ENCODE measurements at regions not wholly inside any gene's neighbourhood (a gene's known extent, or its start where the extent isn't known, plus 50 kb on each side); places are given as distances from the start of the nearest gene placed in this dataset.

DNA sequence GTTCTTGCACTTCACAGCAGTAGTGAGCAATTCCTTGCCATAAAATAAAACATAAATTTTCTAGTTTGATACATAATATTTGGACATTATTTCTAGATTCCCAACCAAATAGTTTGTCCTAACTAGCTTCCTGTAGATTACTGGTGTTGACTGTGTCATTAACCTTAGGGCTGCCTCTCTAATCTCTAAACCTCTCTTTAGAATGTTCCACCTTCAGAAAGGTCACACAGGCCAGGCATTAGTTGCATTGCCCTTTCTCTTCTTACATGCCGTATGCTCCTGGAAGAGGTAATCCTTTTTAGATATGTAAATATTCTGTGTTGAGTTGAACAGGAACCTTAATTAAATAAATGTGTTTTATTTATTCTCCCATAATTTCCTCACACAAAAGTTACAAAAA, 904.9 kb upstream of the CNTN5 start:
- H3K27ac Mint-ChIP-seq, result no peak overlapping the region
- H3K36me3 Mint-ChIP-seq (ENCODE audit: low read depth), result no peaks in the 10 kb centered on the region
- no peak overlapping the region for H3K4me3 Mint-ChIP-seq
- peaks cover 37% of the 10 kb centered on the region for H3K9me3 Mint-ChIP-seq
- H3K27me3 Mint-ChIP-seq (ENCODE audit: low read depth), result no peaks in the 10 kb centered on the region
- DNase-seq (ENCODE audit: low spot score), result no peak
- H3K4me1 Mint-ChIP-seq (ENCODE audit: low read depth), result no peaks in the 10 kb centered on the region

DNA sequence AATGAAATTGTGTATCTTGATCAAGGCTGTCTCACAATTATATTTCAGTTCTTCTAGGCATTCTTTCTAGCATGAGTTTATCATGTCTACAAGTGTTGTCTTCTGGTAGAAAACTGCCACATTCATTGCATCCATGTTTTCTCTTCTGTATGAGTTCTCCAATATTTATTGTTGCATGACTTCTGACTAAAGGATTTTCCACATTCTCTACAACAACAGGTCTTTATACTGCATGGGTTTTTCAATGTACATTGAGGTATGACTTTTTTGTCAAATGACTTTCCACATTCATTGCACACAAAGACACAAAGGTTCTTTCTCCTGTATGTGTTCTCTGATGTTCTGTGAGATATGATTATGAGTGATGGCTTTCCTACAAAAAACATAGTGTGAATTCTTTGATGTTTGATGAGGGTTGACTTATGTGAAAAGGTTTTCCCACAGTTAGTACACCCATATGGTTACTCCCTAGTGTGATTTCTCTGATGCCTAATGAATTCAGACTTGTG, 890.6 kb upstream of the CNTN5 start:
- DNase-seq (ENCODE audit: low spot score), result no peak
- Mint-ChIP-seq H3K36me3 (ENCODE audit: low read depth) (no peaks in the 10 kb centered on the region), H3K4me3 (no peak overlapping the region), H3K4me1 (ENCODE audit: low read depth) (no peaks in the 10 kb centered on the region), H3K9me3 (peaks cover 41% of the 10 kb centered on the region), H3K27ac (no peak overlapping the region), H3K27me3 (ENCODE audit: low read depth) (no peaks in the 10 kb centered on the region)

DNA sequence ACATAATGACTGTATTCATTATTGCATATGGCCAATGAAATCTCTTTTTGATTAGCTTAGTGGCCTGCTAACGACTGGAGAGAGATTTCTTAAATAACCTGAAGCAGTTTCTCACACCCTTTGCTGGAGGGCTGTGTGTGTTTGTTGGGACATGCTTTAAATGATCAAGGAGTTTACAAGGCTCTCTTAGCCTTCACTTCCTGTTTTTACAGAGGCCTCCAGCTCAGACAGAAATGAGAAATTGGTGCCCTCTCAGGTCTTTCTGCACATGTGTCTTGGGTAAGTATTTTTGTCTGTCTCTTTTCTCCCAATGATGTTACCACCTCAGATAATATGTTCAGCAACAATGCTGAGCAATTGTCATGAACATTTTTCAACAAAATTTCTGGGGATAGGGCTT, 884.4 kb upstream of the CNTN5 start:
- Mint-ChIP-seq H3K9me3 (peaks cover 32% of the 10 kb centered on the region), H3K36me3 (ENCODE audit: low read depth) (no peaks in the 10 kb centered on the region), H3K4me1 (ENCODE audit: low read depth) (no peaks in the 10 kb centered on the region), H3K27me3 (ENCODE audit: low read depth) (no peaks in the 10 kb centered on the region), H3K27ac (no peak overlapping the region), H3K4me3 (no peak overlapping the region)
- no peak for DNase-seq (ENCODE audit: low spot score)

DNA sequence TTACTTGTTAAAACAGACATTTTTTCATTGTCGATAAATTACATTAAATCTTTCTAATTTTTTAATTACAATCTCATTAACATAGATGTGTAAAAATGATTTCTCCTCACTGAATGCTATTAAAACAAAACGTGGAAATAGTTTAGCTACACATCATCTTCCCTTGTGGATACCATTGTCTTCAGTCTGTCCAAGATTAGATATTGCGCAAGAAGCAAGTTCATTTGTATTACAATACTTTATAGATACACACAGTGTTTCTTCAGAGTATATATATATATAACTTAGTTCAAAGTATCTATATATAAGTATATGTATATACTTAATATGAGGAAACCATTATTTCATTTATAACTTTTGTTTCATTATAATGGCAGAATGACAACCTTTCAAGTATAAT, 883.3 kb upstream of the CNTN5 start:
- Mint-ChIP-seq H3K4me3 (no peak overlapping the region), H3K9me3 (peaks cover 23% of the 10 kb centered on the region), H3K36me3 (ENCODE audit: low read depth) (no peaks in the 10 kb centered on the region), H3K27me3 (ENCODE audit: low read depth) (no peaks in the 10 kb centered on the region), H3K4me1 (ENCODE audit: low read depth) (no peaks in the 10 kb centered on the region), H3K27ac (no peak overlapping the region)
- no peak for DNase-seq (ENCODE audit: low spot score)

DNA sequence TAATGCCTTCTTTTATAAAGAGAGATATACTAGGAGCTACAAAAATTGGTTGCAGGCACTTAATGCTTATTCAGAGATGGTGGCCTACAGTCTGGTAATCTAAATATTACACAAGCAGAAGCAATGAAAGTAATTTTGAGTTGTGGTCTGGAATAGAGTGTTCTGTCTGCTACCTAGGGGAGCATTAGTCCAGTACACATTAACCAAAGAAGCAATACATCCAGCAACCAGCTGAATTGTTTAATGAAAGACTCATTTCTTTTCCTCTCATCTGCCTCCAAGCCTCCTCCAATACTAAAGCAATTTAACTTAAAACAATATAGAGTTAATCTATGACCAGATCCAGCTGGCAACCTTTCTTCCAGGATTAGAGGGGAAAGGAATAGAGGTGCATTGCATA, 877.1 kb upstream of the CNTN5 start:
- Mint-ChIP-seq H3K9me3 (peaks cover 27% of the 10 kb centered on the region), H3K4me3 (no peak overlapping the region)

DNA sequence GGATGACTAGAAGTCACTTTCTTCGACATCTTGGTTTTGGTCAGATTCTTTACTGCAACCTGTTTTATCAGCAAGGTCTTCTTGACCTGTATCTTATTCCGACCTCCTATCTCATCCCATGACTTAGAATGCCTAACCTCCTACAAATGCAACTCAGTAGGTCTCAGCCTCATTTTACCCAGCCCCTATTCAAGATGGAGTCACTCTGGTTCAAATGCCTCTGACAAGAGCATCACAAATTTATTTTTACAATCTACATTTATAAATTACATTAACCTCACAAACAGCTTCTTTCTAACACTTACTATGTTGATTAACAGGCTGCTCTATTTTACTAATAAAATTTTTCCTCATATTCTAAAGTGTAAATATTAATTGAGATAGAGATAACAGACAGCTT, 867.0 kb upstream of the CNTN5 start:
- Mint-ChIP-seq H3K27me3 (ENCODE audit: low read depth) (no peaks in the 10 kb centered on the region), H3K4me3 (no peak overlapping the region), H3K4me1 (ENCODE audit: low read depth) (no peaks in the 10 kb centered on the region), H3K36me3 (ENCODE audit: low read depth) (no peaks in the 10 kb centered on the region), H3K27ac (no peak overlapping the region), H3K9me3 (peaks cover 45% of the 10 kb centered on the region)
- DNase-seq (ENCODE audit: low spot score), result no peak

More for the DNA sequence above, 877.1 kb upstream of the CNTN5 start:
- Mint-ChIP-seq H3K27ac (no peak overlapping the region), H3K4me1 (ENCODE audit: low read depth) (no peaks in the 10 kb centered on the region), H3K36me3 (ENCODE audit: low read depth) (no peaks in the 10 kb centered on the region), H3K27me3 (ENCODE audit: low read depth) (no peaks in the 10 kb centered on the region)
- no peak for DNase-seq (ENCODE audit: low spot score)

DNA sequence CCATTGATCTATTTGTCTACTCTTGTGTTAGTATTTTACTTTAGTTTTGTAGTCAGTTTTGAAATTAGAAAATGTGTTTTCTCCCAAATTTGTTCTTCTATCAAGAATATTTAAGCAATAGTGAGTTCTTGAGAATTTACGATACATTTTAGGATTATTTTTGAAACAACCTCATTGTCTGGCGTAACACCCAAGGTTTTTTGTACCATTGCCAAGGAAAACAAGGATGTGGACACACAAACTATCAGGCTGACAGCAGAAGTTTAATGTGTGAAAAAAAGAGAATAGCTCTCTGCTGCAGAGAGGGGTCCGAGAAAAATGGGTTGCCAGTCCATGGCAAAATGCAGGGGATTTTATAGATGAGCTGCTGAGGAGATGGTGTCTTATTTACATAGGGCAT, 865.1 kb upstream of the CNTN5 start:
- H3K27me3 Mint-ChIP-seq (ENCODE audit: low read depth), result no peaks in the 10 kb centered on the region
- H3K36me3 Mint-ChIP-seq (ENCODE audit: low read depth), result no peaks in the 10 kb centered on the region
- H3K27ac Mint-ChIP-seq, result no peak overlapping the region
- no peaks in the 10 kb centered on the region for H3K4me1 Mint-ChIP-seq (ENCODE audit: low read depth)
- no peak overlapping the region for H3K4me3 Mint-ChIP-seq
- no peak for DNase-seq (ENCODE audit: low spot score)
- peaks cover 41% of the 10 kb centered on the region for H3K9me3 Mint-ChIP-seq

DNA sequence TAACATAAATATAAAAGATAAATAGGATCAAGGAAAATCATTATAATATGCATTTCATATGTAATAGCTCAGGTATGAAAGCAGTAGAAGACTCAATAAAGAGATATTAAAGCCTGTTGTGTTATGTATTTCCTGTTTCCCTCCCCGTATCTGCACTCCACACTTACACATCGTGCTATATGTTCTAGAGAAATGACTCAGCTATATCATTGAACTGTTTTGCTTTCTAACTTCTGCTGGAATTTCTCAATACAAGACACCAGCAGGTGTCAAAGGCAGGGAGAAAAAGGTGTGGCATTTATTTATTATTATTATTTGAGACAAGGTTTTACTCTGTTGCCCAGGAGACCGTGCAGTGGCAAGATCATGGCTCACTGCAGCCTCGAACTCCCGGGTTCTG, 842.8 kb upstream of the CNTN5 start:
- Mint-ChIP-seq H3K9me3 (peaks cover 19% of the 10 kb centered on the region), H3K4me1 (ENCODE audit: low read depth) (no peaks in the 10 kb centered on the region), H3K27me3 (ENCODE audit: low read depth) (no peaks in the 10 kb centered on the region), H3K4me3 (no peak overlapping the region), H3K36me3 (ENCODE audit: low read depth) (no peaks in the 10 kb centered on the region), H3K27ac (no peak overlapping the region)
- no peak for DNase-seq (ENCODE audit: low spot score)

DNA sequence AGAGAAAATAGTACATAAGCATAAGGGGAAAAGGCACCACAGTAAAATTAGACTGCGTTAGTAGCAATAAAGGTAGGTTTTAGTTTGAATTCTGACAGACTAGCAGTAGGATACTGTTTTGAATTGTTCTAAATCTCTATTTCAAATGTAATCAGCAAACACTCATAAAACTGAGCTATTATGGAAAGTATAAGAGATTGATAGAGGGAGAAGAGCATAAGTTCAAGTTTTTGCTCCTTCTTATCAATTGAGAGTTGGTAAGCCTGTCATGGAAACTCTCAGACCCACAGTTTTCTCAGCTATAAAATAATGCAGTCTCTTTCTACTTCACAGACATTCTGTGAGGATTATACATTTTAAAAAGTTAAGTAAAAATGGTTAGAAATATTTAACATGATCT, 840.2 kb upstream of the CNTN5 start:
- no peaks in the 10 kb centered on the region for H3K36me3 Mint-ChIP-seq (ENCODE audit: low read depth)
- H3K27me3 Mint-ChIP-seq (ENCODE audit: low read depth), result no peaks in the 10 kb centered on the region
- no peak for DNase-seq (ENCODE audit: low spot score)
- H3K27ac Mint-ChIP-seq, result no peak overlapping the region
- H3K4me3 Mint-ChIP-seq, result no peak overlapping the region
- H3K4me1 Mint-ChIP-seq (ENCODE audit: low read depth), result no peaks in the 10 kb centered on the region
- H3K9me3 Mint-ChIP-seq, result peaks cover 15% of the 10 kb centered on the region

DNA sequence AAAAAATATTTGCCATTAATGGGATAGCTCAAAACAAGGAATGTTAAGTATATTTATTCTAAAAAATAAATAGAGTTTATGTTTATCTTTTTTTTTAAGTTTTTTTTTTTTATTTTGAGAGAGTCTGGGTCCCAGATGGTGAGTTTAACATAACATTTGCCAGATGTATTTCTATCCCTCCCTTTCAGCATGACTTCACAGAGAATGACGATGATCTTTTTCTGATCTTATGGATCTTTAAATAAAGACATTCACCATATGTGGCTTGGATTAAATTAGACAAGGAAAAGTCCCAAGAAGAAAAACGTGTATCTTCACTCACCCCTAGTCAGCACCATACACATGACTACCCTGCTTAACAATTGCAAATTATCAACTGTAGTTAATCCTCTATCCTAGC, 839.8 kb upstream of the CNTN5 start:
- Mint-ChIP-seq H3K9me3 (peaks cover 15% of the 10 kb centered on the region), H3K36me3 (ENCODE audit: low read depth) (no peaks in the 10 kb centered on the region), H3K27me3 (ENCODE audit: low read depth) (no peaks in the 10 kb centered on the region), H3K4me1 (ENCODE audit: low read depth) (no peaks in the 10 kb centered on the region), H3K4me3 (no peak overlapping the region), H3K27ac (no peak overlapping the region)
- DNase-seq (ENCODE audit: low spot score), result no peak

DNA sequence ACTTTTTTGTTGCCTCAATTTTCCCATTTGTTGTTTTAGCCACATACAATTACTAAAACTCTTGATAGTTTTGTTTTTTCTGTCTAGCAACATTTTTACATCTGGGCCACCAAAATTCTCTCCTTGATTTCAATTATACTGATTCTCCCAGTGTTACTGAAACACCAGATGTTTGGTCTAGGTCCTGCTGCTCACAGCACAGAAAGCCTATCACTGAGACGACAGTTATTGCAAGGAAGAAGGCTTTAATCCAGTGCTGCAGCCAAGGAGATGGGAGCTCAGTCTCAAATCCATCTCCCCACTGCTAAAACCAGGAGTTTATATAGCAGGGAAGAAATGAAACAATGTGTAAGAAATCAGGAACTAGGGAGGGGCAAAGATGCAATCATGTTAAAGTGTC, 837.7 kb upstream of the CNTN5 start:
- Mint-ChIP-seq H3K9me3 (peaks cover 20% of the 10 kb centered on the region), H3K27me3 (ENCODE audit: low read depth) (no peaks in the 10 kb centered on the region), H3K4me3 (no peak overlapping the region), H3K27ac (no peak overlapping the region), H3K4me1 (ENCODE audit: low read depth) (no peaks in the 10 kb centered on the region), H3K36me3 (ENCODE audit: low read depth) (no peaks in the 10 kb centered on the region)
- no peak for DNase-seq (ENCODE audit: low spot score)

DNA sequence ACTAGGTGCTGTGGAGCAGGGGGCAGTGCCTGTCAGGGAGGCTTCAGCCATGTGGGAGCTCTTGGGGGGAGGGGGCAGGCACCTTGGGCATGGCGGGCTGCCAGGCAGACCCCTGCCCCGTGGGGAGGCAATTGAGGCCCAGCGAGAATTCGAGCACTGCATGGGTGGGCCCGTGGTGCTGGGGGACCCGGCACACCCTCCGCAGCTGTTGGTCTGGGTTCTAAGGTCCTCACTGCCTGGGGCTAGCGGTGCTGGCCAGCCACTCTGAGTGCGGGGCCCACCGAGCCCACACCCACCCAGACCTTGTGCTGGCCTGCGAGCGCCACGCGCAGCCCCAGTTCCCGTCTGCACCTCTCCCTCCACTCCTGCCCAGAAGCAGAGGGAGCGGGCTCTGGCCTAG, 835.5 kb upstream of the CNTN5 start:
- no peaks in the 10 kb centered on the region for H3K4me1 Mint-ChIP-seq (ENCODE audit: low read depth)
- no peak for DNase-seq (ENCODE audit: low spot score)
- peaks cover 24% of the 10 kb centered on the region for H3K9me3 Mint-ChIP-seq
- H3K27ac Mint-ChIP-seq, result no peak overlapping the region
- no peaks in the 10 kb centered on the region for H3K36me3 Mint-ChIP-seq (ENCODE audit: low read depth)
- H3K27me3 Mint-ChIP-seq (ENCODE audit: low read depth), result no peaks in the 10 kb centered on the region
- no peak overlapping the region for H3K4me3 Mint-ChIP-seq

DNA sequence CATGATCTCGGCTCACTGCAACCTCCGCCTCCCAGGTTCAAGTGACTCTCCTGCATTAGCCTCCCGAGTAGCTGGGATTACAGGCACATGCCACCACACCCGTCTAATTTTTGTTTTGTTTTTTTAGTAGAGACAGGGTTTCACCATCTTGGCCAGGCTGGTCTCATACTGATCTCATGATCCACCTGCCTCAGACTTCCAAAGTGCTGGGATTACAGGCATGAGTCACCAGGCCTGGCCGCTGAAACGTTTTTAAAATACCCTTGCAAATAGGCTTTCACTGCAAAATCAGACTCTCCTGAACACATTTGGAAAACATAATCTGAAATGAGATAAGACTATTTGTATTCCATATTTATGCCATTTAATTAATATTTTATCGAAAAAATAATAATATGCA, 826.1 kb upstream of the CNTN5 start:
- Mint-ChIP-seq H3K27me3 (ENCODE audit: low read depth) (no peaks in the 10 kb centered on the region), H3K4me3 (no peak overlapping the region), H3K27ac (no peak overlapping the region), H3K36me3 (ENCODE audit: low read depth) (no peaks in the 10 kb centered on the region), H3K4me1 (ENCODE audit: low read depth) (no peaks in the 10 kb centered on the region), H3K9me3 (peaks cover 7% of the 10 kb centered on the region)
- DNase-seq (ENCODE audit: low spot score), result no peak

DNA sequence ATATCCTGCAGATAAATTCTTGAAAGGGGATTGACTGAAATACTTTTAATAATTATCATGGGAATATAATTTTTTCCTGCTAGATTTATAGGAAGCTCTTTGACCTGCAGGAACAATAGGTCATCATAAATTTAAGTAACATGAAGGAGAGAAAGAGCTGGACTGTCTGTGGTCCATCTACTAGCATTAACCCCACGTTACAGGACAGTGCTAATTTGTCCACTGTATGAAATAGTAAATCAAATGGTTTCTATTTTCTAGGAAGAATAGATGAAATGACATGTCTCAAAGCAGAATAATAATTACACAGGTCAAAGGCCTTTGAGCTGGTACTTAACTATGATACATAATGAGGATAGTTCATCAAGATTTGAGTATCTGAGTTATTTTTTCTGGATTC, 825.4 kb upstream of the CNTN5 start:
- Mint-ChIP-seq H3K4me3 (no peak overlapping the region), H3K27ac (no peak overlapping the region), H3K9me3 (peaks cover 4% of the 10 kb centered on the region), H3K36me3 (ENCODE audit: low read depth) (no peaks in the 10 kb centered on the region), H3K27me3 (ENCODE audit: low read depth) (no peaks in the 10 kb centered on the region), H3K4me1 (ENCODE audit: low read depth) (no peaks in the 10 kb centered on the region)
- DNase-seq (ENCODE audit: low spot score), result no peak

DNA sequence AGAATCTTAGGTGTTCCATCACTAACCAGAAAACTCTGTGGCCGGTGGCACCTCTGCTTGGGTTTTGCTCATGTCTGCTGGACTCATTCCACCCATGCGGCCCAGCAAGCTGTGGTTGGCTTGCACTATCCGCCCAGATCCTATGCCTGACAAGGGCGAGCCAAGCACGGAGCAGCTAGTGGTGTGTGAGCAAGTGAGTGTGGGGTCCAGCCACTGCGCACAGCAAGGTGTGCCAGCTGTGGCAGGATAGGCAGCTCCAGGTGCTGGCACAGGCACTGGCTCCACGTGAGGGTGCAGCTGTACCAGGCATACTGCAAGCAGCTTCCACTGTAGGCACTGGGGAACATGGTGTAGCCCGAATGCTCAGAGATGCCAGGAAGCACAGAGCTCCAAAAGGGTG, 813.7 kb upstream of the CNTN5 start:
- H3K36me3 Mint-ChIP-seq (ENCODE audit: low read depth), result no peaks in the 10 kb centered on the region
- peaks cover 24% of the 10 kb centered on the region for H3K9me3 Mint-ChIP-seq
- H3K27ac Mint-ChIP-seq, result no peak overlapping the region
- no peaks in the 10 kb centered on the region for H3K27me3 Mint-ChIP-seq (ENCODE audit: low read depth)
- DNase-seq (ENCODE audit: low spot score), result no peak
- H3K4me1 Mint-ChIP-seq (ENCODE audit: low read depth), result no peaks in the 10 kb centered on the region
- H3K4me3 Mint-ChIP-seq, result no peak overlapping the region

All from T-helper 2 cell treated with Interferon-gamma antibody and Interleukin-4, amounts not matched to agents 5 μg/mL and 100 μg/mL, for 36 hours (primary cell).